K562 (cell line): ENCODE measurements at regions not wholly inside any gene's neighbourhood (a gene's known extent, or its start where the extent isn't known, plus 50 kb on each side); places are given as distances from the start of the nearest gene placed in this dataset.

Experiments used
- HSF4 ChIP-seq: fragments of 250-450 bp; sonication (Bioruptor Pico); IDR thresholded peaks from 2 replicates; pipeline ENCODE4 v2.1.2; 2022; ENCODE audit warnings: mild to moderate bottlenecking, moderate library complexity, borderline replicate concordance
- MAFK ChIP-seq: IDR thresholded peaks from 2 replicates; pipeline ENCODE4 v1.6.1; 2011; ENCODE audit warnings: low read length, improper control_type of control experiment
- MYC ChIP-seq, 2 experiments: fragments of 250-450 bp in 1 of 2; sonication (Bioruptor Pico) in 1 of 2; IDR thresholded peaks; 2 replicates each; pipeline versions ENCODE4 v1.5.1 to v1.6.1; 2012 to 2021; ENCODE audit warnings: low read depth in 2 of 2, borderline replicate concordance in 1 of 2, improper control_type of control experiment in 1 of 2, low read length in 1 of 2, mild to moderate bottlenecking in 1 of 2, moderate library complexity in 1 of 2
- NR2F6 ChIP-seq: fragments of 450-650 bp; formaldehyde crosslinking; IDR thresholded peaks from 2 replicates; pipeline ENCODE4 v1.4.0; 2020; ENCODE audit warnings: mild to moderate bottlenecking
- YY1 ChIP-seq, 3 experiments: IDR thresholded peaks; 2 replicates each; pipeline ENCODE4 v1.6.1; 2011; ENCODE audit warnings: low read length in 2 of 3, mild to moderate bottlenecking in 2 of 3, moderate library complexity in 2 of 3, borderline replicate concordance in 1 of 3, control low read depth in 1 of 3, low read depth in 1 of 3; ENCODE audit not compliant: insufficient read depth in 3 of 3, insufficient replicate concordance in 2 of 3, control insufficient read depth in 1 of 3, insufficient read length in 1 of 3; ENCODE audit errors: extremely low read depth in 1 of 3
- ZNF121 ChIP-seq: sonication (generic); formaldehyde crosslinking; conservative IDR thresholded peaks from 2 replicates; pipeline ENCODE4 v1.8.0; 2022; ENCODE audit warnings: missing genetic modification reagents
- TF ChIP-seq, protein P1 (sequence below): fragments of 450-650 bp; IDR thresholded peaks from 2 replicates; pipeline ENCODE4 v1.6.1; 2016
- TF ChIP-seq, protein P2 (sequence below): fragments of 250-450 bp; sonication (Bioruptor Pico); IDR thresholded peaks from 2 replicates; pipeline ENCODE4 v1.8.0; 2021; ENCODE audit warnings: moderate library complexity, mild to moderate bottlenecking, inconsistent platforms

DNA sequence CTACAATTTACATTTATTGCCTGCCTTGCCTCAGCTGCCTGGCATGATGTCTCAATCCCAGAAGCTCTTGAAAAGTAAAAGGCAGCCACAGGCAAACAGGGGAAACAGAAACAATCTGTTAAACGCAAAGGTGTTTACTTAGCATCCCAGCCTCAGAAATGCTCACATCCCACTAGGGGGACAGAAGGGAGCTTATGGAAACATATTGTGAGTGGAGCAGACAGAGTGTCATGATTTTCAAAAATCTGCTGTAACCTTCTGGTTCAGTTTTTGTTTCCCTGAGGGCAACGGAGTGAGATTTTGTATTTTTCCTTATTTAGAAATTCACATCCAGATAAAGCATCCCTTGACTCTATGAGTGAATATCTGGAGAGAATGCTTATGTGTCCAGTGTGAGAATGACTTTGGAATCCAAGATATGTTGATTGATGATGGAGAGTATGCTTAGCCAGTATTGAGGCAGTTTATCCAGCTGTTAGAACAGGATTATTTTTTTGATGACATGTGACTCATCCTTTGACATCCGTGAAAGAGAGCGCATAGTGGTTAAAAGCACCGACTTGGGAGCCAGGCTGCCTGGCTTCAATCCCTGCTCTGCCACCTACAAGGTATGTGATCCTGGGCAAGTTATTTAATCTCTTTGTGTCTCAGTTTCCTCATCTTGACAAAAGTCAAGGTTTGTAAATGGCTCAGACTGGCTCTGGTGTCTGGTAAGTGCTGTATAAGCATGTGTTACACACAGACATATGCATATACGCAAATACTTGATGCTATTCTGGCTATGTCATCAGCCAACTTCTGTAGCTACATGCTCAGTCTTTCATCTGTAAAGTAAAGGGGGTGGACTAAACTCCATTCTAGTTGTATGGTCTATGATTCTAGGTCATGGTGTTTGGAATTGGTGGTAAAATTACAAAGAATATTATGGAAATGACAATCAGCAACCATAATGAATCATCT, 381.2 kb downstream of the RAPGEF2 start:
- TF ChIP-seq, protein P1, sequence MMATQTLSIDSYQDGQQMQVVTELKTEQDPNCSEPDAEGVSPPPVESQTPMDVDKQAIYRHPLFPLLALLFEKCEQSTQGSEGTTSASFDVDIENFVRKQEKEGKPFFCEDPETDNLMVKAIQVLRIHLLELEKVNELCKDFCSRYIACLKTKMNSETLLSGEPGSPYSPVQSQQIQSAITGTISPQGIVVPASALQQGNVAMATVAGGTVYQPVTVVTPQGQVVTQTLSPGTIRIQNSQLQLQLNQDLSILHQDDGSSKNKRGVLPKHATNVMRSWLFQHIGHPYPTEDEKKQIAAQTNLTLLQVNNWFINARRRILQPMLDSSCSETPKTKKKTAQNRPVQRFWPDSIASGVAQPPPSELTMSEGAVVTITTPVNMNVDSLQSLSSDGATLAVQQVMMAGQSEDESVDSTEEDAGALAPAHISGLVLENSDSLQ = no peak
- TF ChIP-seq YY1 (IDR thresholded peaks at IDR 0.05; ENCODE audit: borderline replicate concordance in 1 of 3, control insufficient read depth in 1 of 3, extremely low read depth in 1 of 3, insufficient read depth in 3 of 3, insufficient read length in 1 of 3, insufficient replicate concordance in 2 of 3, low read depth in 1 of 3, low read length in 2 of 3) (no peak), ZNF121 (CRISPR knock-in tag) (no peak), NR2F6 (CRISPR knock-in tag) (no peak), MYC (IDR thresholded peaks at IDR 0.05; ENCODE audit: low read depth, low read length) (no peak), MYC (CRISPR knock-in tag; IDR thresholded peaks at IDR 0.05; ENCODE audit: borderline replicate concordance, low read depth) (no peak), HSF4 (CRISPR knock-in tag) (no peak), MAFK (no peak)
- TF ChIP-seq, protein P2, sequence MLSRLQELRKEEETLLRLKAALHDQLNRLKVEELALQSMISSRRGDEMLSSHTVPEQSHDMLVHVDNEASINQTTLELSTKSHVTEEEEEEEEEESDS = no peak
